ENCODE measurements at regions not wholly inside any gene's neighbourhood (a gene's known extent, or its start where the extent isn't known, plus 50 kb on each side); places are given as distances from the start of the nearest gene placed in this dataset.

- no peak for DNase-seq
- Histone ChIP-seq H3K4me3 (no peak overlapping the region), H3K27ac (no peak overlapping the region), H3K4me1 (no peaks in the 10 kb centered on the region), H3K36me3 (no peaks in the 10 kb centered on the region), H3K9me3 (no peaks in the 10 kb centered on the region), H3K27me3 (no peaks in the 10 kb centered on the region)
- intact Hi-C loops (cut with DNase I): no loop called here
- WGBS, 2 donors: 54 to 61% methylated on average over 2 of the region's 2 CpGs
- TF ChIP-seq CTCF (IDR thresholded peaks at IDR 0.05) (no peak), POLR2A (IDR thresholded peaks at IDR 0.05) (no peak)
These were observed 1999.1 kb upstream of the ADGRL3 start for GRCh38 chr4:59200992-59201391.

DNA sequence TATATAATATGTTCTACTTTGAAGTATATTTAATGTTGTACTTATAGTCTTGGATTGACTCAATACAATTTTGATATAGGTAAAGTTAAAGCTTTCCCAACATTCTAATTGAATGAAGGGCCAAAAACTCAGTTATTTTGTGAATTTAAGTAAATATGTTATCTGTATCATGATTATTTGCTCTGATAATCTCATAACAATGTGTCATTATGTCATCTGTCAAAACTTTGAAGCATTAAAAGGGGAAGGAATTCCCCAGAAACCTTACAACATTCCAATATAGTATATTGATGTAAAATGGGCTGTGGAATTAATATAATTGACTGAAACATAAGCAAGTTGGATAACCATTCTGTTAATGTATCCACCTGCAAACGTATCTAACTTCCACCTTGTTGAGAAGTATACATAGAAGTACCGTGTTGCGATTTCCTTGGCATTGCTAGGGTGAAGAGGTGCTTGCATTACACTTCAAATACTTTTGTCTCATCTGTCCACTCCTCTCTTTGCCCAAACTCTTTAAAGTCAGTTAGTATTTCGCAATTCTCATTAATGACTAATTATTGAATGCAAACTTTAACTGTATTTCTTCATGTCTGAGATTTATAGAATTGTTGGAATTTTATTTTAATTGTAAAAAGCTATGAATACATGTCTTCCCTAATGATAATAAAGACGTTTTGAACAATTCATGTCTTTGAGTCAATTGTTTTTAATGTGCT lies 1982.1 kb upstream of the ADGRL3 start:
- H3K36me3 ChIP-seq: no peaks in the 10 kb centered on the region
- H3K9me3 ChIP-seq: no peaks in the 10 kb centered on the region
- TF ChIP-seq CTCF (IDR thresholded peaks at IDR 0.05) (no peak), POLR2A (IDR thresholded peaks at IDR 0.05) (no peak)
- WGBS, 2 donors: 60 to 67% methylated on average over 5 of the region's 5 CpGs
- H3K27ac ChIP-seq: no peak overlapping the region
- no peak for DNase-seq
- no peaks in the 10 kb centered on the region for H3K4me1 ChIP-seq
- no peaks in the 10 kb centered on the region for H3K27me3 ChIP-seq
- intact Hi-C loops (cut with DNase I): no loop called here
- no peak overlapping the region for H3K4me3 ChIP-seq

DNA sequence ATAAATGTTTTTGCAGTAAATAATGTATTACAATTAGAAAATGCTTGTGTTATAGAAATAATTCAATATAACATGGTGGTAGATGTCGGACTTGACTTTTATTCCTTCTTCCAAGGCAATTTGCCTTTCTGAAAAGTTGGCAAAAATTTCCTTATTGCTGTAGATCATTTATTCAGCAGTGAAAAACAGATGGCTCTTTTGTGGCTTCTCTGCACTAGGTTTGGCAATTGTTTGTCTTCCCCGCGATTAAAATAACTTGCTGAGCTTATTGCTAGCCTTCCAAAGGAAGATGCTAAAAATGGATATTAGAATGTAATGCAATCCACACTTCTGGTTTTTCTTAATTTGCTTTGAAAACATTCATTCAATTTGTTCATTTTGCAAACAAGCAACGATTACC lies 1977.9 kb upstream of the ADGRL3 start:
- no peak overlapping the region for H3K4me3 ChIP-seq
- TF ChIP-seq CTCF (IDR thresholded peaks at IDR 0.05) (no peak), POLR2A (IDR thresholded peaks at IDR 0.05) (no peak)
- H3K27ac ChIP-seq: no peak overlapping the region
- intact Hi-C loops (cut with DNase I): no loop called here
- H3K27me3 ChIP-seq: no peaks in the 10 kb centered on the region
- no peaks in the 10 kb centered on the region for H3K36me3 ChIP-seq
- 51 to 77% methylated on average over 4 of the region's 4 CpGs for WGBS, 2 donors
- H3K9me3 ChIP-seq: no peaks in the 10 kb centered on the region
- H3K4me1 ChIP-seq: no peaks in the 10 kb centered on the region
- DNase-seq: no peak

DNA sequence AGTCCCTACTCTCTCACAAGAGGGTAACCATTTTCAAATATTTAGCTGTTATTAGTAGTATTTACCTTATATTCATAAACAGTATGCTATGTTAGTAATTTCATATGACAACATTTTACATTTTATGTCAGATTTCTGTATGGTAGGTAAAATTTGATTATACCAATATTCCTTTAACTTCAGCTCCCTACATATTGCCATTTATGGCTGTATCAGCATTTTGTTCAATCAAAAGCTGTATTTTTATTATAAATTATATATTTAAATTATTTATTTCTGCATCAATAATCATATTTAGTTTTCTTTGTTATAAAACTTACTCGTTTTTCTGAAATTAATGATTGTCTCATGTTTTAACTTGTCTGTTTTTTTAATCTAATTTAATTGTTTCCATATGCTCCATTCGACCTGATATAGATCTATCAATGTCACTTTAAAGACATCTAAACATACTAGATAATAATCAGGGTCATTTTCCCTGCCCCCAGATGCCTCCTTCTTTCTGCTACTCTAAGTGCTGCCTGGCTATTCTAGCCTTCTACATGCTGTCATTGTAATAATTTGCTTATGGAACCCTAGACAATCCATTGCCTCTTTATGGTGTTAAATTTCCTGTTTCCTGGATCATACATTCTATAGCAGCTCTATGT lies 1976.7 kb upstream of the ADGRL3 start:
- Histone ChIP-seq H3K4me1 (no peaks in the 10 kb centered on the region), H3K36me3 (no peaks in the 10 kb centered on the region), H3K27me3 (no peaks in the 10 kb centered on the region), H3K27ac (no peak overlapping the region), H3K9me3 (no peaks in the 10 kb centered on the region), H3K4me3 (no peak overlapping the region)
- DNase-seq: no peak
- TF ChIP-seq POLR2A (IDR thresholded peaks at IDR 0.05): no peak
- TF ChIP-seq CTCF (IDR thresholded peaks at IDR 0.05): no peak
- intact Hi-C loops (cut with DNase I): no loop called here
- WGBS, 2 donors: 9 to 16% methylated on average over 2 of the region's 2 CpGs

- TF ChIP-seq CTCF (IDR thresholded peaks at IDR 0.05): no peak
- no peaks in the 10 kb centered on the region for H3K36me3 ChIP-seq
- H3K4me1 ChIP-seq: no peaks in the 10 kb centered on the region
- intact Hi-C loops (cut with DNase I): no loop called here
- H3K27me3 ChIP-seq: no peaks in the 10 kb centered on the region
- no peak overlapping the region for H3K4me3 ChIP-seq
- no peak for DNase-seq
- no peak overlapping the region for H3K27ac ChIP-seq
- H3K9me3 ChIP-seq: peaks cover 0 to 9% (median 0%) of the 10 kb centered on the region in 3 donors
- 32 to 43% methylated on average over 2 to 3 of the region's 3 CpGs for WGBS, 2 donors
These were observed 1961.9 kb upstream of the ADGRL3 start for GRCh38 chr4:59238212-59238611.
